ENCODE measurements at regions not wholly inside any gene's neighbourhood (a gene's known extent, or its start where the extent isn't known, plus 50 kb on each side); places are given as distances from the start of the nearest gene placed in this dataset.

- Histone ChIP-seq H2AFZ (ENCODE audit: low read depth, low read length) (no peak overlapping the region), H3K36me3 (ENCODE audit: insufficient read depth, low read length) (no peaks in the 10 kb centered on the region), H3K4me3 (ENCODE audit: low read length) (no peak overlapping the region), H3K4me1 (ENCODE audit: insufficient read depth, low read length) (no peaks in the 10 kb centered on the region), H3K9me3 (ENCODE audit: low read length) (no peaks in the 10 kb centered on the region), H3K27me3 (ENCODE audit: insufficient read depth, low read length) (no peaks in the 10 kb centered on the region)
Observed at GRCh38 chr14:65193916-65194590, 91.7 kb upstream of the MAX start.

- H3K4me1 ChIP-seq (ENCODE audit: insufficient read depth, low read length) = no peaks in the 10 kb centered on the region
- no peak overlapping the region for H3K4me3 ChIP-seq (ENCODE audit: low read length)
- H3K27me3 ChIP-seq (ENCODE audit: insufficient read depth, low read length) = no peaks in the 10 kb centered on the region
- H3K36me3 ChIP-seq (ENCODE audit: insufficient read depth, low read length) = no peaks in the 10 kb centered on the region
- H2AFZ ChIP-seq (ENCODE audit: low read depth, low read length) = no peak overlapping the region
- H3K9me3 ChIP-seq (ENCODE audit: low read length) = no peaks in the 10 kb centered on the region
Observed at GRCh38 chr14:65195042-65195719, 92.9 kb upstream of the MAX start.

GRCh38 chr14:65198346-65198745, 96.0 kb upstream of the MAX start:
- no peaks in the 10 kb centered on the region for H3K27me3 ChIP-seq (ENCODE audit: insufficient read depth, low read length)
- H3K36me3 ChIP-seq (ENCODE audit: insufficient read depth, low read length) = no peaks in the 10 kb centered on the region
- H3K4me3 ChIP-seq (ENCODE audit: low read length) = no peak overlapping the region
- H3K9me3 ChIP-seq (ENCODE audit: low read length) = no peaks in the 10 kb centered on the region
- H3K4me1 ChIP-seq (ENCODE audit: insufficient read depth, low read length) = no peaks in the 10 kb centered on the region
- no peak overlapping the region for H2AFZ ChIP-seq (ENCODE audit: low read depth, low read length)

- Histone ChIP-seq H3K4me3 (ENCODE audit: low read length) (no peak overlapping the region), H2AFZ (ENCODE audit: low read depth, low read length) (no peak overlapping the region), H3K9me3 (ENCODE audit: low read length) (no peaks in the 10 kb centered on the region), H3K4me1 (ENCODE audit: insufficient read depth, low read length) (no peaks in the 10 kb centered on the region), H3K27me3 (ENCODE audit: insufficient read depth, low read length) (no peaks in the 10 kb centered on the region), H3K36me3 (ENCODE audit: insufficient read depth, low read length) (no peaks in the 10 kb centered on the region)
Observed at GRCh38 chr14:65200454-65200853, 98.1 kb upstream of the MAX start.

- Histone ChIP-seq H2AFZ (ENCODE audit: low read depth, low read length) (no peak overlapping the region), H3K4me1 (ENCODE audit: insufficient read depth, low read length) (no peaks in the 10 kb centered on the region), H3K36me3 (ENCODE audit: insufficient read depth, low read length) (no peaks in the 10 kb centered on the region), H3K27me3 (ENCODE audit: insufficient read depth, low read length) (no peaks in the 10 kb centered on the region), H3K9me3 (ENCODE audit: low read length) (no peaks in the 10 kb centered on the region), H3K4me3 (ENCODE audit: low read length) (no peak overlapping the region)
Observed at GRCh38 chr14:65203574-65203973, 101.3 kb upstream of the MAX start.

- Histone ChIP-seq H3K27me3 (ENCODE audit: insufficient read depth, low read length) (no peaks in the 10 kb centered on the region), H3K4me3 (ENCODE audit: low read length) (no peak overlapping the region), H3K36me3 (ENCODE audit: insufficient read depth, low read length) (no peaks in the 10 kb centered on the region), H3K9me3 (ENCODE audit: low read length) (no peaks in the 10 kb centered on the region), H3K4me1 (ENCODE audit: insufficient read depth, low read length) (no peaks in the 10 kb centered on the region), H2AFZ (ENCODE audit: low read depth, low read length) (no peak overlapping the region)
Observed at GRCh38 chr14:65204056-65204455, 101.7 kb upstream of the MAX start.

- H3K36me3 ChIP-seq (ENCODE audit: insufficient read depth, low read length) = no peaks in the 10 kb centered on the region
- H2AFZ ChIP-seq (ENCODE audit: low read depth, low read length) = no peak overlapping the region
- H3K4me1 ChIP-seq (ENCODE audit: insufficient read depth, low read length) = no peaks in the 10 kb centered on the region
- H3K4me3 ChIP-seq (ENCODE audit: low read length) = no peak overlapping the region
- no peaks in the 10 kb centered on the region for H3K27me3 ChIP-seq (ENCODE audit: insufficient read depth, low read length)
- no peaks in the 10 kb centered on the region for H3K9me3 ChIP-seq (ENCODE audit: low read length)
Observed at GRCh38 chr14:65206078-65206447, 103.7 kb upstream of the MAX start.

- no peak overlapping the region for H2AFZ ChIP-seq (ENCODE audit: low read depth, low read length)
- H3K9me3 ChIP-seq (ENCODE audit: low read length) = no peaks in the 10 kb centered on the region
- no peaks in the 10 kb centered on the region for H3K4me1 ChIP-seq (ENCODE audit: insufficient read depth, low read length)
- no peak overlapping the region for H3K4me3 ChIP-seq (ENCODE audit: low read length)
- no peaks in the 10 kb centered on the region for H3K36me3 ChIP-seq (ENCODE audit: insufficient read depth, low read length)
- no peaks in the 10 kb centered on the region for H3K27me3 ChIP-seq (ENCODE audit: insufficient read depth, low read length)
Observed at GRCh38 chr14:65206448-65207096, 104.3 kb upstream of the MAX start.

- no peaks in the 10 kb centered on the region for H3K27me3 ChIP-seq (ENCODE audit: insufficient read depth, low read length)
- H3K36me3 ChIP-seq (ENCODE audit: insufficient read depth, low read length) = no peaks in the 10 kb centered on the region
- H3K4me3 ChIP-seq (ENCODE audit: low read length) = no peak overlapping the region
- no peak overlapping the region for H2AFZ ChIP-seq (ENCODE audit: low read depth, low read length)
- no peaks in the 10 kb centered on the region for H3K9me3 ChIP-seq (ENCODE audit: low read length)
- H3K4me1 ChIP-seq (ENCODE audit: insufficient read depth, low read length) = no peaks in the 10 kb centered on the region
Observed at GRCh38 chr14:65208548-65208947, 106.2 kb upstream of the MAX start.

- no peaks in the 10 kb centered on the region for H3K36me3 ChIP-seq (ENCODE audit: insufficient read depth, low read length)
- H2AFZ ChIP-seq (ENCODE audit: low read depth, low read length) = no peak overlapping the region
- H3K4me1 ChIP-seq (ENCODE audit: insufficient read depth, low read length) = no peaks in the 10 kb centered on the region
- H3K27me3 ChIP-seq (ENCODE audit: insufficient read depth, low read length) = no peaks in the 10 kb centered on the region
- no peaks in the 10 kb centered on the region for H3K9me3 ChIP-seq (ENCODE audit: low read length)
- no peak overlapping the region for H3K4me3 ChIP-seq (ENCODE audit: low read length)
Observed at GRCh38 chr14:65210118-65210821, 108.0 kb upstream of the MAX start.

GRCh38 chr14:65210822-65211182, 108.5 kb upstream of the MAX start:
- H3K36me3 ChIP-seq (ENCODE audit: insufficient read depth, low read length) = no peaks in the 10 kb centered on the region
- no peaks in the 10 kb centered on the region for H3K9me3 ChIP-seq (ENCODE audit: low read length)
- H3K4me3 ChIP-seq (ENCODE audit: low read length) = no peak overlapping the region
- no peaks in the 10 kb centered on the region for H3K27me3 ChIP-seq (ENCODE audit: insufficient read depth, low read length)
- H3K4me1 ChIP-seq (ENCODE audit: insufficient read depth, low read length) = no peaks in the 10 kb centered on the region
- H2AFZ ChIP-seq (ENCODE audit: low read depth, low read length) = no peak overlapping the region

- Histone ChIP-seq H3K27me3 (ENCODE audit: insufficient read depth, low read length) (no peaks in the 10 kb centered on the region), H3K4me1 (ENCODE audit: insufficient read depth, low read length) (no peaks in the 10 kb centered on the region), H3K9me3 (ENCODE audit: low read length) (no peaks in the 10 kb centered on the region), H2AFZ (ENCODE audit: low read depth, low read length) (no peak overlapping the region), H3K4me3 (ENCODE audit: low read length) (no peak overlapping the region), H3K36me3 (ENCODE audit: insufficient read depth, low read length) (no peaks in the 10 kb centered on the region)
Observed at GRCh38 chr14:65211341-65211987, 109.1 kb upstream of the MAX start.

- Histone ChIP-seq H3K27me3 (ENCODE audit: insufficient read depth, low read length) (no peaks in the 10 kb centered on the region), H3K36me3 (ENCODE audit: insufficient read depth, low read length) (no peaks in the 10 kb centered on the region)
Observed at GRCh38 chr14:65213316-65213715, 111.0 kb upstream of the MAX start.

More at GRCh38 chr14:65213316-65213715, 111.0 kb upstream of the MAX start:
- H3K4me1 ChIP-seq (ENCODE audit: insufficient read depth, low read length) = no peaks in the 10 kb centered on the region
- no peak overlapping the region for H2AFZ ChIP-seq (ENCODE audit: low read depth, low read length)
- no peak overlapping the region for H3K4me3 ChIP-seq (ENCODE audit: low read length)
- H3K9me3 ChIP-seq (ENCODE audit: low read length) = no peaks in the 10 kb centered on the region
